ENCODE measurements at regions not wholly inside any gene's neighbourhood (a gene's known extent, or its start where the extent isn't known, plus 50 kb on each side); places are given as distances from the start of the nearest gene placed in this dataset.

DNA sequence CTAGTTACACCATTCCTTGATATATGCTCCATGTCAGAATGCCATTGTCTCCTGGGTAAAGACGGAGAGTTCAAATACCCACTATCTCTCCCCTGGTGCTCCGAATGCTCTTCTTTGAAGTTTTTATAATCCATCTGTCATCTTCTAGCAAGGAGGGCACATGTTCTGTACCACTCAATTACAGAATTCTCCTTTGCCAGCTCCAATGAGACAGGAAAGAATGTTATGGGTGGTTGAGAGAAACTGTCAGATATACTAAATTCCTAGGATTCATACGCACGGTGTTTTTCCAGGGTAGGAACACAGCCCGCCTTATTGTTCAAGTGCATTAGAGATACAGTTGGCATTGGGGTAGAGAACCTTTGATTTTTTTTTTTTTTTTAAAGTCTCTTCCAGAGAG, 118.0 kb upstream of the ZNF536 start:
- no peak for TF ChIP-seq POLR2A (IDR thresholded peaks at IDR 0.05)
- TF ChIP-seq, protein P1, sequence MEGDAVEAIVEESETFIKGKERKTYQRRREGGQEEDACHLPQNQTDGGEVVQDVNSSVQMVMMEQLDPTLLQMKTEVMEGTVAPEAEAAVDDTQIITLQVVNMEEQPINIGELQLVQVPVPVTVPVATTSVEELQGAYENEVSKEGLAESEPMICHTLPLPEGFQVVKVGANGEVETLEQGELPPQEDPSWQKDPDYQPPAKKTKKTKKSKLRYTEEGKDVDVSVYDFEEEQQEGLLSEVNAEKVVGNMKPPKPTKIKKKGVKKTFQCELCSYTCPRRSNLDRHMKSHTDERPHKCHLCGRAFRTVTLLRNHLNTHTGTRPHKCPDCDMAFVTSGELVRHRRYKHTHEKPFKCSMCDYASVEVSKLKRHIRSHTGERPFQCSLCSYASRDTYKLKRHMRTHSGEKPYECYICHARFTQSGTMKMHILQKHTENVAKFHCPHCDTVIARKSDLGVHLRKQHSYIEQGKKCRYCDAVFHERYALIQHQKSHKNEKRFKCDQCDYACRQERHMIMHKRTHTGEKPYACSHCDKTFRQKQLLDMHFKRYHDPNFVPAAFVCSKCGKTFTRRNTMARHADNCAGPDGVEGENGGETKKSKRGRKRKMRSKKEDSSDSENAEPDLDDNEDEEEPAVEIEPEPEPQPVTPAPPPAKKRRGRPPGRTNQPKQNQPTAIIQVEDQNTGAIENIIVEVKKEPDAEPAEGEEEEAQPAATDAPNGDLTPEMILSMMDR (IDR thresholded peaks at IDR 0.05) = no peak

All from tibial nerve (tissue), 3 donors.